NCI-H2081 (cell line): ENCODE measurements at regions not wholly inside any gene's neighbourhood (a gene's known extent, or its start where the extent isn't known, plus 50 kb on each side); places are given as distances from the start of the nearest gene placed in this dataset.
"Not testable (repeated sequence)": the region's sequence is repeated elsewhere in the genome, so short reads cannot be mapped to it uniquely, and the experiment has no call there.

Experiments used
- DNase-seq, 2 experiments: peaks; one replicate each; lab custom pipeline; 2025; lab: John Stamatoyannopoulos, UW

DNA sequence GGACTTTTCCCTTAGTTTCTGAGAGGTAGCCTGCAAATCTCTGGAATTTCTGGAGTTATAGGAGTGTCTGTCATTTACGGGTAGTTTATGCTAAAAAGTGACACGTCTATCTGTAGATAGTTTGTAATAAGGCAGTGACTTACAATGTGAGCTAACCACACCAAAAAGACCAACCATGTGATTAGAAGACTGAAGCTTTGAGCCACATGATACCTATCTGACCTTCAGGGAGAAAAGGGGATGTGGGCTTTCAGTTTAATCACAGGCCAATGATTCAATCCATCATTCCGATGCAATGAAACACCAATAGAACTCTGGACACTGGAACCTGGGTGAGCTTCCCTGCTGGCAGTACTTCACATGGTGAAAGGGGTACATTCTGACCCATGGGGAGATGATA, 254.6 kb upstream of the GK2 start:
- DNase-seq, result no peak

DNA sequence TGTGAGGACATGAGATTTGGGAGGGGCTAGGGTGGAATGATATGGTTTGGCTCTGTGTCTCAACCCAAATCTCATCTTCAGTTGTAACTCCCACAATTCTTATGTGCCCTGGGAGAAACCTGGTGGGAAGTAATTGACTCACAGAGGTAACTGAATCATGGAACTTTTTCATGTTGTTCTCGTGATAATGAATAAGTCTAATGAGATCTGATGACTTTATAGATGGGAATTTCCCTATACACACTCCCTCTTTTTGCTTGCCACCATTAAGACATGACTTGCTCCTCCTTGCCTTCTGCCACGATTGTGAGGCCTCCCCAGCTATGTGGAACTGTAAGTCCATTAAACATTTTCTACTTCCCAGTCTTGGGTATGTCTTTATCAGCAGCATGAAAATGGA, 253.2 kb upstream of the GK2 start:
- DNase-seq, result no peak

GRCh38 chr4:79659308-79659870, 251.4 kb upstream of the GK2 start:
- DNase-seq, result not testable (repeated sequence)

DNA sequence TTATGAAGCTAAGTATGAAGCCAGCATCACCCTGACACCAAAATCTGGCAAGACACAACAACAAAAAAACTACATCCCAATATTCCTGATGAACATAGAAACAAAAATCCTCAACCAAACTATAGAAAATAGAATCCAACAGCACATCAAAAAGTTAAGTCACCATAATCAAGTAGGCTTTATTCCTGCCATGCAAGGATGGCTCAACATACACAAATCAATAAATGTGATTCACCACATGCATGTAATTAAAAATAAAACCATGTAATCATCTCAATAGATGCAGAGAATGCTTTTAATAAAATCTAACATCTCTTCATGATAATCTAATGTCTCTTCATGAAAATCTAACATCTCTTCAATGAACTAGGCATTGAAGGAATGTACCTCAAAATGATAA, 249.4 kb upstream of the GK2 start:
- no peak for DNase-seq

GRCh38 chr4:79653871-79654270, 245.8 kb upstream of the GK2 start:
- no peak for DNase-seq

DNA sequence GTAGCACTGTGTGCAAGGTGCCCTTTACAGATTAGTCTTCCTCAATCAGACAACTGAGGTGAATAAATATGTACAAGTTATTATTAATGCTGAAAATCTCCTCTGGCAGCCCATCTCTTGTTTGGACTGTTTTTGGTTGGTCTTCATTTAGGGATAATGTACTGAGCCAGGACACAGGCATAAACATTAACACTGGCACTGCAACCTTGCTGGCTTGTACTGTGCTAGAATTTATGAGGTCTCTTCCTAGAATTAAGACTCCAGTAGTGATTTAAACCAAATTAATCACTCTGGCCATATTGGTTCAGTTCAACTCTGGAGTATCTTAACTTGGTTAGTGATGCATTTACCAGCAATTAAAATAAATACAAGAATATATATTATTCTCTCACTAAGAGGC, 244.7 kb upstream of the GK2 start:
- no peak for DNase-seq

GRCh38 chr4:79652232-79652631, 244.2 kb upstream of the GK2 start:
- peak in 1 of 2 experiments; percentile 0 for DNase-seq

- DNase-seq, result no peak
Observed at GRCh38 chr4:79651456-79651855, 243.4 kb upstream of the GK2 start.

- DNase-seq, result no peak
Observed at GRCh38 chr4:79650794-79651431, 242.9 kb upstream of the GK2 start.

- no peak for DNase-seq
Observed at GRCh38 chr4:79650217-79650616, 242.2 kb upstream of the GK2 start.

- no peak for DNase-seq
Observed at GRCh38 chr4:79645942-79646341, 237.9 kb upstream of the GK2 start.

DNA sequence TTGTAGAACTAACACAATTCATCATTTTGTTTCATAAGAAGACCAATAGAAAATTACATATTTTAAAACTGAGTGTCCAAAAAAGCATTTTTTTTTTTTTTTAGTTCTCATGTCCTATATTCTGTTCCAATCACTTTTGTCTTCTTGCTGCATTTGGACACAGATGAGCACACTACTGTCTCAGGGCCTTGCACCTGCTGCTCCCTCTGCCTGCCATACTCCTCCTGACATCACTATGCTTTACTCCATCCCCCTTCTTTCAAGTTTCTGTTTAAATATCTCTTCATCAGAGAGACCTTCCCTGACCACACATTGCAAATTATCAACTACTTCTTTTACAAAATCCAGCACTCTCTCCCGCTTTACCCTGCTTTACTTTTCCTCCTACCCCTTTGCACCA, 230.7 kb upstream of the GK2 start:
- no peak for DNase-seq

DNA sequence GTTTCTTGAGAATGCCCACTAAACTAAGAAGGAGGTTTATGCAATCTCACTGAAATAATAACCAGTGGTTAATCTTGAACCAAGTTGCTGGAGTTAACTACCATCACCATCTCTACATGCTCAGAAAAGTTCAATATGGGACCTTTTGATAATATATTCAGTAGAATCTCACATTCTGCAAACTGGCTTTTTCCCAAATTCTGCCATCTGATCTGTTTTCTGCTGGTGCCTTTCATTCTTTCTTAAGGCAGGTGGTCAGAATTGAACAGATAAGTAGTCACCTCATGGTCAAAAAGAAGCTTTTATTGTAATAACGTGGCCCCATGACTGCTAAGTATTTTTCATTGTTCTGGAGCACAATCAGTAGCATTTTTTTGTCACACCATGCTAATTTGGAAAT, 229.0 kb upstream of the GK2 start:
- no peak for DNase-seq

GRCh38 chr4:79634111-79634510, 226.1 kb upstream of the GK2 start:
- DNase-seq, result no peak

- no peak for DNase-seq
Observed at GRCh38 chr4:79632114-79632513, 224.1 kb upstream of the GK2 start.

DNA sequence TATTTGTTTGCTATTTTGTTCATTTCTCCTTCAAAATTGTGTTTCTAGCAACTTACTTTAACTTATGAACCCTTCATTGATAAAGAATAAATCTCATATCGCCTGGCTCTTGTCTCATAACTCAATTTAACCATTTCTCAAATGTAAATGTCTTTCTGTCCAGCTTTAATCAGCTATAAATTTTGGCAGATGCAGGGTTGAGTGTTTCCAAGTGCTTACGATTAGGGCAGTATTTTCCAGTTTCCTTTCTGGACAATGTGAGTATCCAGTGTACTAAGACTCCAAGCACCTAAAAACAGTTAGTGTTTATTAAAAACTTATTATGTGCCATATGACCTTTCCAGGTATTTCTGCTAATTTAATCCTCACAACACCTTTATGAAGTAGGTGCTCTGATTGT, 218.6 kb upstream of the GK2 start:
- no peak for DNase-seq

GRCh38 chr4:79626101-79626500, 218.1 kb upstream of the GK2 start:
- no peak for DNase-seq

DNA sequence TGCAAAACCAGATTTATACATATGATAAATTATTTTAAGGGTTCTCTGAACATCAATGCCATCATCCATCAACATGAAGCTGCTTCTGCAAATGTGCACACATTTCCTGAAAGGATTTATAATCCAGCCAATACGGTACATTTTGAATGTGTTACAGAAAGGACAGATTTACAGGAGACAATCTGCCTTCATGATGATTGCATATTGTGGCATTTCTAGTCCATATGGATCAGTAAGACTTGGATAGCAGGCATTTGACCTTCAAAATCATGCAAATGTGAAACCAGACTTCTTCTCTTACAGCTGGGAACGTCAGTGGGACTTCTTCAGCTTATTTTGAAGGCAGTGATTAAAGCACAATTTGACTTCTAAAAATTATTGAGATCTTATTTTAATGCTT, 217.3 kb upstream of the GK2 start:
- no peak for DNase-seq

GRCh38 chr4:79623021-79623870, 215.2 kb upstream of the GK2 start:
- DNase-seq, result no peak

DNA sequence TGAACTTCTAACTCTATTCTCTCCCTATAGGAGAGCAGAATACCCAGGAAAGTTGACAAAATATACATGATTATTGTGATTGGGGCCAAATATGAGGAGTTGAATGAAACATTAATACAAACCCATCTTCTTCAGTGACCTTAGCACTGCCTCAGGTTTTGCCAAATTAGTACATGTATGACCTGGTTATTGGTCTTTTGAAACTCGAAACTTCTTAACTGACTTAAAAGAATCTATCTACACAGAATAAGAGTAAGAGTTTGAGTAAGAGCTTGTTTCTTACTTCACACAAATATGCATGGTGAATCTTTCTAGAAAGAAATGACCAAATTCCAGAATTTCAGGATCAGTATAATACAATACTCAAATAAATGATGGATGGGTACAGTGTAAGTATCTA, 213.0 kb upstream of the GK2 start:
- DNase-seq, result no peak

DNA sequence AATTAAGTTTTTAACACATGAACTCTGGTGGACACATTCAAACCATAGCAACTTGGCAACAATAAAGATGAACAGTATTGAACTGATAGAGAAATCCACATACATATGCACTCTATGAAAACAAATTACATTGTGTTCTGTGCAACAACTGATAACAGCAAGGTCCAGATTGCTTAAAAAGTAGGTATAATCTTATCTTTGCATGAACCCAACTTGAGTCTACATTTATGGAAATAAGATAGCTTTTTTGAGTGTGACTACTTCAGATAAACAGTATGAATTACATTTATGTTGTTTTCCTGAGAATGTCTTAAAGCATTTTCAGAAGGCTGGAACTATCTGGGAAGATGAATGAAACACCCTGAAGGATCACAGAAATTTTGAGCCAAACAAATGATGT, 212.6 kb upstream of the GK2 start:
- DNase-seq, result no peak

- DNase-seq, result no peak
Observed at GRCh38 chr4:79613269-79613935, 205.4 kb upstream of the GK2 start.

DNA sequence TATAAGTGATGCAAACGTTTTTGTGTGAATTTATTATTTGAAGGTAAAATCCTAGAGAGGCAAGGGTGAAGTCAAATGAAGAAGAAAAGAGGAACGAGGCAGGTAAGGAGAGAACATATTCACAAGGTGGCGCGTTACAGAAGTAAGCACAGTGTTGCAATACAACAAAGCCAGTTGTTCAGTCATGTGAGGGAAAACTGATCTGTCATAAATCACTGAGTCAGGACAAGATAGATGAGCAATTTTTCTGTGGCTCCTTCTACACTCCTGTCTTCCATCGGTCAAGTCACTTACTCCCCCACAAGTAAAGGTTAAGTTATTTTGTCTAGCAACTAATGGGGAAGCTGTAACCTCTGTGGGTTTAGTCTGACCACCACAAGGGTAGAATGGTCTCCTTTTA, 203.0 kb upstream of the GK2 start:
- DNase-seq, result no peak
